GM23338 (cell line): ENCODE measurements at regions not wholly inside any gene's neighbourhood (a gene's known extent, or its start where the extent isn't known, plus 50 kb on each side); places are given as distances from the start of the nearest gene placed in this dataset.

ENCODE experiments used
- ATAC-seq: fragments of 200-7000 bp; cut with Tn5 transposase; 3 replicates; pipeline ENCODE4 v1.9.1; 2020
- DNase-seq: peaks from one replicate; pipeline ENCODE4 v3.0.0-alpha.2; 2015; ENCODE audit warnings: low spot score
- H2AFZ ChIP-seq: fragments of 200-600 bp; sonication (generic); 2 replicates; pipeline ENCODE4 v1.8.0; 2016; ENCODE audit warnings: antibody characterized with exemption, mild to moderate bottlenecking, moderate library complexity
- H3F3A ChIP-seq: fragments of 200-600 bp; sonication (generic); replicated peaks from 2 replicates; pipeline ENCODE4 v1.8.0; 2017; ENCODE audit warnings: antibody characterized with exemption, mixed run types, low read depth
- H3K27ac ChIP-seq: fragments of 200-600 bp; sonication (generic); 2 replicates; pipeline ENCODE4 v1.6.1; 2016; ENCODE audit warnings: low read depth
- H3K27me3 ChIP-seq: fragments of 200-600 bp; sonication (generic); 2 replicates; pipeline ENCODE4 v1.8.0; 2016; ENCODE audit warnings: mild to moderate bottlenecking, mixed run types, moderate library complexity; ENCODE audit not compliant: insufficient read depth
- H3K36me3 ChIP-seq: fragments of 200-600 bp; sonication (generic); 2 replicates; pipeline ENCODE4 v1.8.0; 2016; ENCODE audit warnings: mild to moderate bottlenecking; ENCODE audit not compliant: insufficient read depth
- H3K4me1 ChIP-seq: fragments of 200-600 bp; sonication (generic); 2 replicates; pipeline ENCODE4 v1.8.0; 2016; ENCODE audit warnings: mild to moderate bottlenecking, moderate library complexity; ENCODE audit not compliant: insufficient read depth
- H3K4me2 ChIP-seq: fragments of 200-600 bp; sonication (generic); 2 replicates; pipeline ENCODE4 v1.7.1; 2017; ENCODE audit warnings: mixed run types
- H3K4me3 ChIP-seq: fragments of 200-600 bp; sonication (generic); 2 replicates; pipeline ENCODE4 v1.6.1; 2016; ENCODE audit warnings: mixed run types
- H3K79me2 ChIP-seq: fragments of 200-600 bp; sonication (generic); replicated peaks from 2 replicates; pipeline ENCODE4 v1.8.0; 2017; ENCODE audit warnings: mild to moderate bottlenecking; ENCODE audit not compliant: insufficient read depth
- H3K9me2 ChIP-seq: fragments of 200-600 bp; sonication (generic); 2 replicates; pipeline ENCODE4 v1.8.0; 2017; ENCODE audit not compliant: insufficient read depth
- H4K20me1 ChIP-seq: fragments of 200-600 bp; sonication (generic); replicated peaks from 2 replicates; pipeline ENCODE4 v1.8.0; 2017; ENCODE audit warnings: mild to moderate bottlenecking; ENCODE audit not compliant: insufficient read depth
- H3K27ac Mint-ChIP-seq: 2 replicates; pipeline ENCODE4 v1.8.0; 2020; ENCODE audit warnings: inconsistent platforms, mild to moderate bottlenecking, moderate library complexity, mixed read lengths
- H3K27me3 Mint-ChIP-seq: 3 replicates; pipeline ENCODE4 v1.8.0; 2022; ENCODE audit warnings: low read depth, mild to moderate bottlenecking, moderate library complexity, mixed read lengths, inconsistent platforms; ENCODE audit not compliant: insufficient read depth, poor library complexity
- H3K36me3 Mint-ChIP-seq: 3 replicates; pipeline ENCODE4 v1.8.0; 2021; ENCODE audit warnings: low read depth, mild to moderate bottlenecking, inconsistent platforms, moderate library complexity, mixed read lengths
- H3K4me1 Mint-ChIP-seq: 3 replicates; pipeline ENCODE4 v1.8.0; 2020; ENCODE audit warnings: mild to moderate bottlenecking, inconsistent platforms, mixed read lengths
- H3K4me3 Mint-ChIP-seq: 3 replicates; pipeline ENCODE4 v1.8.0; 2021; ENCODE audit warnings: moderate library complexity, mild to moderate bottlenecking, inconsistent platforms, mixed read lengths
- H3K9me3 Mint-ChIP-seq: 3 replicates; pipeline ENCODE4 v1.8.0; 2020; ENCODE audit warnings: moderate library complexity, mild to moderate bottlenecking, inconsistent platforms, mixed read lengths
- JUNB ChIP-seq: IDR thresholded peaks from one replicate; pipeline ENCODE4 v1.6.1; 2016; ENCODE audit warnings: antibody characterized with exemption; ENCODE audit not compliant: unreplicated experiment
- ZNF331 ChIP-seq: fragments of 250-450 bp; sonication (Bioruptor Pico); IDR thresholded peaks from 2 replicates; pipeline ENCODE4 v1.5.0; 2020; ENCODE audit warnings: low read depth, mild to moderate bottlenecking, moderate library complexity
- TF ChIP-seq, protein P1 (sequence below): IDR thresholded peaks from one replicate; pipeline ENCODE4 v1.6.1; 2018; ENCODE audit warnings: antibody characterized with exemption; ENCODE audit not compliant: unreplicated experiment
- TF ChIP-seq, protein P2 (sequence below), 2 experiments: fragments of 200-600 bp in 1 of 2; sonication (generic) in 1 of 2; conservative IDR thresholded peaks; 2 replicates each; pipeline versions ENCODE4 v1.5.1 to v1.6.1; 2016 to 2017; ENCODE audit warnings: antibody characterized with exemption in 2 of 2, low read depth in 2 of 2, mild to moderate bottlenecking in 2 of 2, moderate library complexity in 1 of 2
- TF ChIP-seq, protein P3 (sequence below): IDR thresholded peaks from 2 replicates; pipeline ENCODE4 v1.6.1; 2016; ENCODE audit warnings: antibody characterized with exemption
- TF ChIP-seq, protein P4 (sequence below): fragments of 250-450 bp; sonication (Bioruptor Pico); IDR thresholded peaks from 2 replicates; pipeline ENCODE4 v1.5.0; 2020; ENCODE audit warnings: mild to moderate bottlenecking, moderate library complexity

DNA sequence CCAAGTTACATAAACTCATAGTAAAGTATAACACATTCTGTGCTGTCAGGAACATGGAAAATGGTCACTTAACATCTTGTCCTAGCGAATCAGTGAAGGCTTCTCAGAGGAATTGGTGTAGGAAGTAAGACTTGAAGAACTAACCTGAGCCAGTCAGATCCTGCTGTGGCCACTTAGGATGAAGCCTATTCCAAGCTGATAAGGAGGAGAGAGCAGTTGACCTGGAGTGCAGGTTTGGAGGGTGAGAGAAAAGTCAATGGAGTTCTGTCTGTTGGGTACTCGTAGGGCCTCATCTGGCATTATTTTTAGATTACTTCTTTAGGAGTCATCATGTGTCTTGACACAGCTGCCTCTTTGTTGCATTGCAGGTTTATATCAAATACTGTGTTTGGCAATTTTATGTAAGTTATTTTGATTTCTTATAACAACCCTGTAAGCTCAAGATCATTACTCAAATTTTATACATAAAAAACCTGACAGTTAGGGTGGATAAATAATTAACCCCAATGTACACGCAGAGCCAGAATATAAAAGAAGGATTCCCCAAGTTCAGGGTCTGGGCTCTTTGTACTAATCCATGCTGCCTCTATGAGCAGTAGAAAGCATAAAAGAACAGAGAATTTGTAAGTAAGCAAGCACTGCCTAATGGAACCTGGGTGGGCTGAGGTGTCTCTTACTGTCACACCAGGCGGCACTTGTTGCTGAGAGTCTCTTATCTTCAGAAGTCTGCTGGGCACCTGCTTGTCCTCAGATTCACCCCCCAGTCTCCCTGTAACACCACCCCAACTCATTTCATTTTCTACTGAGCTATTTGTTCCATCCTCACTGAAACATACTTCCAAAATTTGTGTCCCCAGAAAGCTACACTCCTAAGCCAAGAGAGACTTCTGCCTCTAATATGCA is 252.1 kb upstream of the NT5C1B start (continued):
- TF ChIP-seq, protein P1, sequence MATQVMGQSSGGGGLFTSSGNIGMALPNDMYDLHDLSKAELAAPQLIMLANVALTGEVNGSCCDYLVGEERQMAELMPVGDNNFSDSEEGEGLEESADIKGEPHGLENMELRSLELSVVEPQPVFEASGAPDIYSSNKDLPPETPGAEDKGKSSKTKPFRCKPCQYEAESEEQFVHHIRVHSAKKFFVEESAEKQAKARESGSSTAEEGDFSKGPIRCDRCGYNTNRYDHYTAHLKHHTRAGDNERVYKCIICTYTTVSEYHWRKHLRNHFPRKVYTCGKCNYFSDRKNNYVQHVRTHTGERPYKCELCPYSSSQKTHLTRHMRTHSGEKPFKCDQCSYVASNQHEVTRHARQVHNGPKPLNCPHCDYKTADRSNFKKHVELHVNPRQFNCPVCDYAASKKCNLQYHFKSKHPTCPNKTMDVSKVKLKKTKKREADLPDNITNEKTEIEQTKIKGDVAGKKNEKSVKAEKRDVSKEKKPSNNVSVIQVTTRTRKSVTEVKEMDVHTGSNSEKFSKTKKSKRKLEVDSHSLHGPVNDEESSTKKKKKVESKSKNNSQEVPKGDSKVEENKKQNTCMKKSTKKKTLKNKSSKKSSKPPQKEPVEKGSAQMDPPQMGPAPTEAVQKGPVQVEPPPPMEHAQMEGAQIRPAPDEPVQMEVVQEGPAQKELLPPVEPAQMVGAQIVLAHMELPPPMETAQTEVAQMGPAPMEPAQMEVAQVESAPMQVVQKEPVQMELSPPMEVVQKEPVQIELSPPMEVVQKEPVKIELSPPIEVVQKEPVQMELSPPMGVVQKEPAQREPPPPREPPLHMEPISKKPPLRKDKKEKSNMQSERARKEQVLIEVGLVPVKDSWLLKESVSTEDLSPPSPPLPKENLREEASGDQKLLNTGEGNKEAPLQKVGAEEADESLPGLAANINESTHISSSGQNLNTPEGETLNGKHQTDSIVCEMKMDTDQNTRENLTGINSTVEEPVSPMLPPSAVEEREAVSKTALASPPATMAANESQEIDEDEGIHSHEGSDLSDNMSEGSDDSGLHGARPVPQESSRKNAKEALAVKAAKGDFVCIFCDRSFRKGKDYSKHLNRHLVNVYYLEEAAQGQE, result no peak
- TF ChIP-seq ZNF331 (CRISPR knock-in tag) (no peak), JUNB (no peak)
- TF ChIP-seq, protein P2, sequence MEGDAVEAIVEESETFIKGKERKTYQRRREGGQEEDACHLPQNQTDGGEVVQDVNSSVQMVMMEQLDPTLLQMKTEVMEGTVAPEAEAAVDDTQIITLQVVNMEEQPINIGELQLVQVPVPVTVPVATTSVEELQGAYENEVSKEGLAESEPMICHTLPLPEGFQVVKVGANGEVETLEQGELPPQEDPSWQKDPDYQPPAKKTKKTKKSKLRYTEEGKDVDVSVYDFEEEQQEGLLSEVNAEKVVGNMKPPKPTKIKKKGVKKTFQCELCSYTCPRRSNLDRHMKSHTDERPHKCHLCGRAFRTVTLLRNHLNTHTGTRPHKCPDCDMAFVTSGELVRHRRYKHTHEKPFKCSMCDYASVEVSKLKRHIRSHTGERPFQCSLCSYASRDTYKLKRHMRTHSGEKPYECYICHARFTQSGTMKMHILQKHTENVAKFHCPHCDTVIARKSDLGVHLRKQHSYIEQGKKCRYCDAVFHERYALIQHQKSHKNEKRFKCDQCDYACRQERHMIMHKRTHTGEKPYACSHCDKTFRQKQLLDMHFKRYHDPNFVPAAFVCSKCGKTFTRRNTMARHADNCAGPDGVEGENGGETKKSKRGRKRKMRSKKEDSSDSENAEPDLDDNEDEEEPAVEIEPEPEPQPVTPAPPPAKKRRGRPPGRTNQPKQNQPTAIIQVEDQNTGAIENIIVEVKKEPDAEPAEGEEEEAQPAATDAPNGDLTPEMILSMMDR (conservative IDR thresholded peaks at IDR 0.05; ENCODE audit: low read depth in 2 of 2), result no peak

DNA sequence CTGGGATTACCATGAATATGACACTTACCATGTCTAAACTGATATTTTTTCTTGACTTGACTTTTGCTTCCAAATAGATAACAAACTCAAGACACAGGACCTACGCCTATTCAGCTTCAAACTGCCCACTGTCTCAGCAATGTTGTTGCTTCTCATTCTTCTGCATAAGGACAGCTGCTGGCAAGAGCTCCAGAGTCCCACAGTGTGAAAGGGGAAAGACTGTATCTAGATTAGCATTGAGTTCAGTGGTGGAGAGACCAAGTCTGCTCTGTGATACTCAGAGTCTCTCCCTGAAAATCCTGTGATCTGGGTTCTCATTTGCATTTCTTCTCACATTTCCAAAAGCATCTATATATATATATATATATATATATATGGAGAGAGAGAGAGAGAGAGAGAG is 247.9 kb upstream of the NT5C1B start:
- no peak overlapping the region for H3K4me3 ChIP-seq
- ATAC-seq (peak; percentile 86), DNase-seq (peak; percentile 2)
- H3K36me3 ChIP-seq, result no peaks in the 10 kb centered on the region
- TF ChIP-seq, protein P3, sequence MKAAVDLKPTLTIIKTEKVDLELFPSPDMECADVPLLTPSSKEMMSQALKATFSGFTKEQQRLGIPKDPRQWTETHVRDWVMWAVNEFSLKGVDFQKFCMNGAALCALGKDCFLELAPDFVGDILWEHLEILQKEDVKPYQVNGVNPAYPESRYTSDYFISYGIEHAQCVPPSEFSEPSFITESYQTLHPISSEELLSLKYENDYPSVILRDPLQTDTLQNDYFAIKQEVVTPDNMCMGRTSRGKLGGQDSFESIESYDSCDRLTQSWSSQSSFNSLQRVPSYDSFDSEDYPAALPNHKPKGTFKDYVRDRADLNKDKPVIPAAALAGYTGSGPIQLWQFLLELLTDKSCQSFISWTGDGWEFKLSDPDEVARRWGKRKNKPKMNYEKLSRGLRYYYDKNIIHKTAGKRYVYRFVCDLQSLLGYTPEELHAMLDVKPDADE, result no peak
- TF ChIP-seq, protein P4, sequence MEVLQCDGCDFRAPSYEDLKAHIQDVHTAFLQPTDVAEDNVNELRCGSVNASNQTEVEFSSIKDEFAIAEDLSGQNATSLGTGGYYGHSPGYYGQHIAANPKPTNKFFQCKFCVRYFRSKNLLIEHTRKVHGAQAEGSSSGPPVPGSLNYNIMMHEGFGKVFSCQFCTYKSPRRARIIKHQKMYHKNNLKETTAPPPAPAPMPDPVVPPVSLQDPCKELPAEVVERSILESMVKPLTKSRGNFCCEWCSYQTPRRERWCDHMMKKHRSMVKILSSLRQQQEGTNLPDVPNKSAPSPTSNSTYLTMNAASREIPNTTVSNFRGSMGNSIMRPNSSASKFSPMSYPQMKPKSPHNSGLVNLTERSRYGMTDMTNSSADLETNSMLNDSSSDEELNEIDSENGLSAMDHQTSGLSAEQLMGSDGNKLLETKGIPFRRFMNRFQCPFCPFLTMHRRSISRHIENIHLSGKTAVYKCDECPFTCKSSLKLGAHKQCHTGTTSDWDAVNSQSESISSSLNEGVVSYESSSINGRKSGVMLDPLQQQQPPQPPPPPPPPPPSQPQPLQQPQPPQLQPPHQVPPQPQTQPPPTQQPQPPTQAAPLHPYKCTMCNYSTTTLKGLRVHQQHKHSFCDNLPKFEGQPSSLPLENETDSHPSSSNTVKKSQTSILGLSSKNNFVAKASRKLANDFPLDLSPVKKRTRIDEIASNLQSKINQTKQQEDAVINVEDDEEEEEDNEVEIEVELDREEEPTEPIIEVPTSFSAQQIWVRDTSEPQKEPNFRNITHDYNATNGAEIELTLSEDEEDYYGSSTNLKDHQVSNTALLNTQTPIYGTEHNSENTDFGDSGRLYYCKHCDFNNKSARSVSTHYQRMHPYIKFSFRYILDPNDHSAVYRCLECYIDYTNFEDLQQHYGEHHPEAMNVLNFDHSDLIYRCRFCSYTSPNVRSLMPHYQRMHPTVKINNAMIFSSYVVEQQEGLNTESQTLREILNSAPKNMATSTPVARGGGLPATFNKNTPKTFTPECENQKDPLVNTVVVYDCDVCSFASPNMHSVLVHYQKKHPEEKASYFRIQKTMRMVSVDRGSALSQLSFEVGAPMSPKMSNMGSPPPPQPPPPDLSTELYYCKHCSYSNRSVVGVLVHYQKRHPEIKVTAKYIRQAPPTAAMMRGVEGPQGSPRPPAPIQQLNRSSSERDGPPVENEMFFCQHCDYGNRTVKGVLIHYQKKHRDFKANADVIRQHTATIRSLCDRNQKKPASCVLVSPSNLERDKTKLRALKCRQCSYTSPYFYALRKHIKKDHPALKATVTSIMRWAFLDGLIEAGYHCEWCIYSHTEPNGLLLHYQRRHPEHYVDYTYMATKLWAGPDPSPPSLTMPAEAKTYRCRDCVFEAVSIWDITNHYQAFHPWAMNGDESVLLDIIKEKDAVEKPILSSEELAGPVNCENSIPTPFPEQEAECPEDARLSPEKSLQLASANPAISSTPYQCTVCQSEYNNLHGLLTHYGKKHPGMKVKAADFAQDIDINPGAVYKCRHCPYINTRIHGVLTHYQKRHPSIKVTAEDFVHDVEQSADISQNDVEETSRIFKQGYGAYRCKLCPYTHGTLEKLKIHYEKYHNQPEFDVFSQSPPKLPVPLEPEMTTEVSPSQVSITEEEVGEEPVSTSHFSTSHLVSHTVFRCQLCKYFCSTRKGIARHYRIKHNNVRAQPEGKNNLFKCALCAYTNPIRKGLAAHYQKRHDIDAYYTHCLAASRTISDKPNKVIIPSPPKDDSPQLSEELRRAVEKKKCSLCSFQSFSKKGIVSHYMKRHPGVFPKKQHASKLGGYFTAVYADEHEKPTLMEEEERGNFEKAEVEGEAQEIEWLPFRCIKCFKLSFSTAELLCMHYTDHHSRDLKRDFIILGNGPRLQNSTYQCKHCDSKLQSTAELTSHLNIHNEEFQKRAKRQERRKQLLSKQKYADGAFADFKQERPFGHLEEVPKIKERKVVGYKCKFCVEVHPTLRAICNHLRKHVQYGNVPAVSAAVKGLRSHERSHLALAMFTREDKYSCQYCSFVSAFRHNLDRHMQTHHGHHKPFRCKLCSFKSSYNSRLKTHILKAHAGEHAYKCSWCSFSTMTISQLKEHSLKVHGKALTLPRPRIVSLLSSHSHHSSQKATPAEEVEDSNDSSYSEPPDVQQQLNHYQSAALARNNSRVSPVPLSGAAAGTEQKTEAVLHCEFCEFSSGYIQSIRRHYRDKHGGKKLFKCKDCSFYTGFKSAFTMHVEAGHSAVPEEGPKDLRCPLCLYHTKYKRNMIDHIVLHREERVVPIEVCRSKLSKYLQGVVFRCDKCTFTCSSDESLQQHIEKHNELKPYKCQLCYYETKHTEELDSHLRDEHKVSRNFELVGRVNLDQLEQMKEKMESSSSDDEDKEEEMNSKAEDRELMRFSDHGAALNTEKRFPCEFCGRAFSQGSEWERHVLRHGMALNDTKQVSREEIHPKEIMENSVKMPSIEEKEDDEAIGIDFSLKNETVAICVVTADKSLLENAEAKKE (CRISPR knock-in tag), result peak; percentile 32; the same call in 1 of the 2 replicates
- peaks cover 29% of the 10 kb centered on the region for H3K4me1 Mint-ChIP-seq
- H3K27ac ChIP-seq, result no peak overlapping the region
- H3K9me3 Mint-ChIP-seq, result no peaks in the 10 kb centered on the region
- H4K20me1 ChIP-seq, result no peaks in the 10 kb centered on the region
- no peak overlapping the region for H2AFZ ChIP-seq
- peaks cover 8% of the 10 kb centered on the region; the same call in 1 of the 2 replicates for H3K9me2 ChIP-seq
- H3F3A ChIP-seq, result no peaks in the 10 kb centered on the region
- H3K4me1 ChIP-seq, result peaks cover 35% of the 10 kb centered on the region
- H3K4me3 Mint-ChIP-seq, result peak overlapping the region; percentile 15; the same call in 1 of the 3 replicates
- H3K36me3 Mint-ChIP-seq, result no peaks in the 10 kb centered on the region
- no peaks in the 10 kb centered on the region for H3K79me2 ChIP-seq
- peak overlapping the region; percentile 55; the same call in 1 of the 2 replicates for H3K4me2 ChIP-seq
- H3K27me3 Mint-ChIP-seq, result peaks cover 1% of the 10 kb centered on the region
- peak overlapping the region; percentile 66; the same call in 1 of the 2 replicates for H3K27ac Mint-ChIP-seq
- 0 out of 2 replicates have a peak, but pooled peaks cover 3% of the 10 kb centered on the region for H3K27me3 ChIP-seq
